Tongue (tissue), 1 donor: ENCODE measurements at regions not wholly inside any gene's neighbourhood (a gene's known extent, or its start where the extent isn't known, plus 50 kb on each side); places are given as distances from the start of the nearest gene placed in this dataset.

Experiments
- DNase-seq: peaks from one replicate; pipeline ENCODE4 v3.0.0-alpha.2; 2015

GRCh38 chr7:53699215-53699837 lies 663.9 kb downstream of the POM121L12 start:
- DNase-seq: no peak

GRCh38 chr7:53719122-53719521 lies 683.7 kb downstream of the POM121L12 start:
- DNase-seq: no peak

- no peak for DNase-seq
These were observed 705.5 kb downstream of the POM121L12 start for GRCh38 chr7:53740971-53741370.

- DNase-seq: no peak
These were observed 708.4 kb downstream of the POM121L12 start for GRCh38 chr7:53743697-53744402.

- DNase-seq: no peak
These were observed 708.9 kb downstream of the POM121L12 start for GRCh38 chr7:53744403-53744760.

- no peak for DNase-seq
These were observed 721.5 kb downstream of the POM121L12 start for GRCh38 chr7:53756946-53757345.

GRCh38 chr7:53768186-53768585 lies 732.8 kb downstream of the POM121L12 start:
- DNase-seq: peak; percentile 11

- no peak for DNase-seq
These were observed 736.3 kb downstream of the POM121L12 start for GRCh38 chr7:53771701-53772100.

- peak; percentile 4 for DNase-seq
These were observed 740.9 kb downstream of the POM121L12 start for GRCh38 chr7:53776323-53776722.

- DNase-seq: no peak
These were observed 752.4 kb upstream of the VSTM2A start for GRCh38 chr7:53789741-53790140.

GRCh38 chr7:53794816-53795215 lies 747.4 kb upstream of the VSTM2A start:
- DNase-seq: no peak

GRCh38 chr7:53800746-53801145 lies 741.4 kb upstream of the VSTM2A start:
- DNase-seq: no peak

- DNase-seq: no peak
These were observed 736.1 kb upstream of the VSTM2A start for GRCh38 chr7:53806119-53806518.

GRCh38 chr7:53811555-53812079 lies 730.6 kb upstream of the VSTM2A start:
- DNase-seq: no peak

- DNase-seq: no peak
These were observed 730.0 kb upstream of the VSTM2A start for GRCh38 chr7:53812135-53812534.

GRCh38 chr7:53835301-53835700 lies 706.9 kb upstream of the VSTM2A start:
- no peak for DNase-seq

- no peak for DNase-seq
These were observed 664.5 kb upstream of the VSTM2A start for GRCh38 chr7:53877688-53878087.

- DNase-seq: no peak
These were observed 641.2 kb upstream of the VSTM2A start for GRCh38 chr7:53900856-53901528.

- no peak for DNase-seq
These were observed 637.8 kb upstream of the VSTM2A start for GRCh38 chr7:53904355-53904754.

GRCh38 chr7:53917637-53918036 lies 624.5 kb upstream of the VSTM2A start:
- no peak for DNase-seq

GRCh38 chr7:53920011-53920410 lies 622.2 kb upstream of the VSTM2A start:
- no peak for DNase-seq

- DNase-seq: no peak
These were observed 601.7 kb upstream of the VSTM2A start for GRCh38 chr7:53940483-53940882.

- DNase-seq: peak; percentile 58
These were observed 594.4 kb upstream of the VSTM2A start for GRCh38 chr7:53947732-53948131.
